ENCODE measurements at regions not wholly inside any gene's neighbourhood (a gene's known extent, or its start where the extent isn't known, plus 50 kb on each side); places are given as distances from the start of the nearest gene placed in this dataset.

DNA sequence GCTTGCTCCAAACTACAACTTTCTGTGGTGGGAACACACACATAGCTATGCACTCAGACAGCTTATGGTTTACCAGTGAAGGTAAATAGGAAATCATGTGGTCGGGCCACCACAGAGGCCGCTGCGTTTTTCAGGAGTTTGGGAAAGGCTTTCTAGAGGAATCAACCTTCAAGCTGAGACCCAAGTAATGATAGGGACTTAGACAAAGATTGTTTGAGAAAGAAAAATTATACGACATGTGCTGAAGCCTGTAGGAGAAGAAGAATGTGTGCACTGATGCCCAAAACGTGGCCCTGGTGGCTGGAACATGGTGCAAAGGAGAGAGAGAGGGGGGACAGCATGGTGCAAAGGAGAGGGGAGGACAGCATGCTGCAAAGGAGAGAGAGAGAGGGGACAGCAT, 61.2 kb upstream of the VIPR2 start:
- TF ChIP-seq, protein P1, sequence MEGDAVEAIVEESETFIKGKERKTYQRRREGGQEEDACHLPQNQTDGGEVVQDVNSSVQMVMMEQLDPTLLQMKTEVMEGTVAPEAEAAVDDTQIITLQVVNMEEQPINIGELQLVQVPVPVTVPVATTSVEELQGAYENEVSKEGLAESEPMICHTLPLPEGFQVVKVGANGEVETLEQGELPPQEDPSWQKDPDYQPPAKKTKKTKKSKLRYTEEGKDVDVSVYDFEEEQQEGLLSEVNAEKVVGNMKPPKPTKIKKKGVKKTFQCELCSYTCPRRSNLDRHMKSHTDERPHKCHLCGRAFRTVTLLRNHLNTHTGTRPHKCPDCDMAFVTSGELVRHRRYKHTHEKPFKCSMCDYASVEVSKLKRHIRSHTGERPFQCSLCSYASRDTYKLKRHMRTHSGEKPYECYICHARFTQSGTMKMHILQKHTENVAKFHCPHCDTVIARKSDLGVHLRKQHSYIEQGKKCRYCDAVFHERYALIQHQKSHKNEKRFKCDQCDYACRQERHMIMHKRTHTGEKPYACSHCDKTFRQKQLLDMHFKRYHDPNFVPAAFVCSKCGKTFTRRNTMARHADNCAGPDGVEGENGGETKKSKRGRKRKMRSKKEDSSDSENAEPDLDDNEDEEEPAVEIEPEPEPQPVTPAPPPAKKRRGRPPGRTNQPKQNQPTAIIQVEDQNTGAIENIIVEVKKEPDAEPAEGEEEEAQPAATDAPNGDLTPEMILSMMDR (conservative IDR thresholded peaks at IDR 0.05; ENCODE audit: low read depth, low read length): no peak
- TF ChIP-seq EZH2phosphoT487 (IDR thresholded peaks at IDR 0.05; ENCODE audit: borderline replicate concordance, low read length) (no peak), EZH2 (IDR thresholded peaks at IDR 0.05; ENCODE audit: low read length, unreplicated experiment) (no peak)

Measured in PC-3 (cell line).